Stimulated activated CD4-positive, alpha-beta T cell treated with anti-CD3 and anti-CD28 coated beads, Interleukin-12 subunit alpha, Interleukin-12 subunit beta, amount 100 ng/mL, for 48 hours (primary cell): ENCODE measurements at regions not wholly inside any gene's neighbourhood (a gene's known extent, or its start where the extent isn't known, plus 50 kb on each side); places are given as distances from the start of the nearest gene placed in this dataset.

Experiments used
- DNase-seq, 3 donors: peaks; one replicate each; pipeline ENCODE4 v3.0.0-alpha.2; 2020; ENCODE audit warnings: low read depth in 2 of 3, low spot score in 1 of 3

- no peak for DNase-seq
Measured at GRCh38 chr2:14364471-14364870, 268.0 kb upstream of the LRATD1 start.

- no peak for DNase-seq
Measured at GRCh38 chr2:14385043-14385442, 247.5 kb upstream of the LRATD1 start.

GRCh38 chr2:14387332-14387731 lies 245.2 kb upstream of the LRATD1 start:
- DNase-seq, result no peak

- no peak for DNase-seq
Measured at GRCh38 chr2:14388724-14389123, 243.8 kb upstream of the LRATD1 start.

- DNase-seq, result no peak
Measured at GRCh38 chr2:14396533-14397083, 235.9 kb upstream of the LRATD1 start.

- DNase-seq, result no peak
Measured at GRCh38 chr2:14398641-14399040, 233.9 kb upstream of the LRATD1 start.

GRCh38 chr2:14401873-14402272 lies 230.6 kb upstream of the LRATD1 start:
- DNase-seq, result no peak

- DNase-seq, result no peak
Measured at GRCh38 chr2:14408695-14409094, 223.8 kb upstream of the LRATD1 start.

- DNase-seq, result no peak
Measured at GRCh38 chr2:14417551-14417950, 215.0 kb upstream of the LRATD1 start.

GRCh38 chr2:14418115-14418514 lies 214.4 kb upstream of the LRATD1 start:
- DNase-seq, result no peak

- no peak for DNase-seq
Measured at GRCh38 chr2:14420851-14421250, 211.7 kb upstream of the LRATD1 start.

- DNase-seq, result no peak
Measured at GRCh38 chr2:14422426-14422825, 210.1 kb upstream of the LRATD1 start.

- DNase-seq, result no peak
Measured at GRCh38 chr2:14423145-14423906, 209.2 kb upstream of the LRATD1 start.

- no peak for DNase-seq
Measured at GRCh38 chr2:14424478-14425390, 207.8 kb upstream of the LRATD1 start.

GRCh38 chr2:14425869-14426268 lies 206.6 kb upstream of the LRATD1 start:
- DNase-seq, result no peak

- DNase-seq, result no peak
Measured at GRCh38 chr2:14428056-14428455, 204.5 kb upstream of the LRATD1 start.

- no peak for DNase-seq
Measured at GRCh38 chr2:14433946-14434495, 198.5 kb upstream of the LRATD1 start.

- DNase-seq, result no peak
Measured at GRCh38 chr2:14445670-14446069, 186.8 kb upstream of the LRATD1 start.

- no peak for DNase-seq
Measured at GRCh38 chr2:14448340-14448739, 184.2 kb upstream of the LRATD1 start.

GRCh38 chr2:14451312-14451711 lies 181.2 kb upstream of the LRATD1 start:
- DNase-seq, result no peak

GRCh38 chr2:14454202-14454601 lies 178.3 kb upstream of the LRATD1 start:
- no peak for DNase-seq
